Heart left ventricle (tissue), 13 donors: ENCODE measurements at regions not wholly inside any gene's neighbourhood (a gene's known extent, or its start where the extent isn't known, plus 50 kb on each side); places are given as distances from the start of the nearest gene placed in this dataset.

Source experiments
- POLR2A ChIP-seq, 2 donors: fragments of 450-650 bp; IDR thresholded peaks; one replicate each; pipeline ENCODE4 v1.6.1; 2017; ENCODE audit warnings: antibody characterized with exemption in 2 of 2, mild to moderate bottlenecking in 2 of 2, moderate library complexity in 2 of 2
- TF ChIP-seq, protein P1 (sequence below), 12 donors: fragments of 200-600 bp; sonication (generic) in 4 of 12; IDR thresholded peaks; one replicate each; pipeline versions ENCODE4 v1.5.0 to v1.8.0; 2018 to 2022; ENCODE audit warnings: antibody characterized with exemption in 12 of 12, mild to moderate bottlenecking in 5 of 12
- donor health status: ischemic (EF 13 %, LVEDD 7.1; RV severe dilation, severe dysfunction).
- donor health status: DM: no; HTN: yes; CAD: no.
- donor health status: DM: no; HTN: no; CAD: no.
- donor health status: ischemic (EF 25% LVEDD 6.9; RV normal size, moderate dysfunction).
- donor health status: ischemic (EF 25% LVEDD 5.7; RV mildly dilated, moderate dysfunction).
- donor health status: ischemic (EF 35%, LVEDD 5.7; RV mildly dilated, moderate dysfunction).
- donor health status: nonischemic (EF 11% LVEDD 7.7; RV severe dilation, severe dysfunction).
- donor health status: DM: yes; HTN: yes; CAD: no.
- donor health status: PGD.
- donor health status: ischemic (EF 29% LVEDD 5.4; RV normal size, mild dysfunction).
- donor health status: nonischemic (EF 23%, LVEDD 6.1; RV moderate dilation, normal function).

DNA sequence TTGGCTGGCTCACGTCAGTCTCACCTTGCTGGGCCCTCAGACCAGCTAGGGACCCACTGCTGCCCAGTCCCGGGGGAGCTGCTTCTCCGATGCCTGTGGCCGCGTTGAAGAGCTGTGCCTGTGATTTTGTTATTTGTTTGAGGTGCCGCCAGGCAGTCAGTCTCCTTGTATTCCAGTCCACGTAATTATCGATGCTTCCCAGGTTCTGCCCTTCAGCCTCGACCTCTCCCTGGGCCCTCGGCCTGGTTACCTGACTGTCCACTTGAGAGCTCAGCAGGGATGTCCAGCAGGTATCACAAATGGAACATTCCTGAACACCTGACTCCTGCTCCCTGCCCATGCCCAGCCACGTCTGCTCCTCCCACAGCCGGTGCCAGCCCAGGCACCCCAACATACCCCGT, 195.9 kb upstream of the HS6ST1 start:
- TF ChIP-seq, protein P1, sequence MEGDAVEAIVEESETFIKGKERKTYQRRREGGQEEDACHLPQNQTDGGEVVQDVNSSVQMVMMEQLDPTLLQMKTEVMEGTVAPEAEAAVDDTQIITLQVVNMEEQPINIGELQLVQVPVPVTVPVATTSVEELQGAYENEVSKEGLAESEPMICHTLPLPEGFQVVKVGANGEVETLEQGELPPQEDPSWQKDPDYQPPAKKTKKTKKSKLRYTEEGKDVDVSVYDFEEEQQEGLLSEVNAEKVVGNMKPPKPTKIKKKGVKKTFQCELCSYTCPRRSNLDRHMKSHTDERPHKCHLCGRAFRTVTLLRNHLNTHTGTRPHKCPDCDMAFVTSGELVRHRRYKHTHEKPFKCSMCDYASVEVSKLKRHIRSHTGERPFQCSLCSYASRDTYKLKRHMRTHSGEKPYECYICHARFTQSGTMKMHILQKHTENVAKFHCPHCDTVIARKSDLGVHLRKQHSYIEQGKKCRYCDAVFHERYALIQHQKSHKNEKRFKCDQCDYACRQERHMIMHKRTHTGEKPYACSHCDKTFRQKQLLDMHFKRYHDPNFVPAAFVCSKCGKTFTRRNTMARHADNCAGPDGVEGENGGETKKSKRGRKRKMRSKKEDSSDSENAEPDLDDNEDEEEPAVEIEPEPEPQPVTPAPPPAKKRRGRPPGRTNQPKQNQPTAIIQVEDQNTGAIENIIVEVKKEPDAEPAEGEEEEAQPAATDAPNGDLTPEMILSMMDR (IDR thresholded peaks at IDR 0.05), result no peak
- no peak for TF ChIP-seq POLR2A (IDR thresholded peaks at IDR 0.05)
